A673 (cell line): ENCODE measurements at regions not wholly inside any gene's neighbourhood (a gene's known extent, or its start where the extent isn't known, plus 50 kb on each side); places are given as distances from the start of the nearest gene placed in this dataset.

ENCODE experiments used
- EZH2 ChIP-seq: fragments of 200-600 bp; sonication (generic); IDR thresholded peaks from 2 replicates; pipeline ENCODE4 v1.6.1; 2017; ENCODE audit warnings: borderline replicate concordance, low read depth, mild to moderate bottlenecking, mixed read lengths, antibody characterized with exemption, low read length; ENCODE audit not compliant: poor library complexity, severe bottlenecking
- TF ChIP-seq, protein P1 (sequence below): fragments of 300-800, 200-600 bp; sonication (generic); conservative IDR thresholded peaks from 2 replicates; pipeline ENCODE4 v1.5.1; 2017; ENCODE audit warnings: low read depth, mild to moderate bottlenecking, antibody characterized with exemption, low read length, moderate library complexity, mixed read lengths

DNA sequence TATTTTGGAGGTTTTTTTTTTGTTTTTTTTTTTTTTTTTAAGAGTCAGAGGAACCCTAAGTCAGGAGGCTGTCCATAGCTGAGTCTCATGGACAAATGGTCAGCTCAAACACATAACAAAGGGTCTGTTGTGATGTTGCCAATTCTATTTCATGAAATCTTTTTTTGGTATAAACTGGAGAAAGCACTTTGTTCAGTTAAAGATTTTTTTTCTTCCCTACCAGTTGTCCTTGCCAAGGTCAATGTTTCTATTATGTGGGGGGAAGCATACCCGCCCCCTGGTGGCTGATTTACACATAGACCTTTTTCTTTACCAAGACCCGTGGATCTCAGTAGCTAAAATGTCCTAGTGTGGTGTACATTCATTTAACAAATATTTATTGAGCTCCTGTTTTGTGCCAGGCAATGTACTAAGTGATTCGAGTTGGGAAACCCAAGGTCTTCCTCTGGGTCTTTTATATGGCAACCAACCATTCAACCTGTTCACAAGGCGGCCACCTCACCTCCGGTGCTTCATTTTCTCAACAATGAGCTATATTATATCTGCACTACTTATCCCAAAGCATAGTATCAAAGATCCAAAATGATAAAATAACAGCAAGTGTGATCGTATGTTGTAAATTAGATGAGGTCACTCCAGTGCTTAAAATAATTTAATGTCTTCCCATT, 214.5 kb downstream of the PAH start:
- no peak for TF ChIP-seq EZH2
- TF ChIP-seq, protein P1, sequence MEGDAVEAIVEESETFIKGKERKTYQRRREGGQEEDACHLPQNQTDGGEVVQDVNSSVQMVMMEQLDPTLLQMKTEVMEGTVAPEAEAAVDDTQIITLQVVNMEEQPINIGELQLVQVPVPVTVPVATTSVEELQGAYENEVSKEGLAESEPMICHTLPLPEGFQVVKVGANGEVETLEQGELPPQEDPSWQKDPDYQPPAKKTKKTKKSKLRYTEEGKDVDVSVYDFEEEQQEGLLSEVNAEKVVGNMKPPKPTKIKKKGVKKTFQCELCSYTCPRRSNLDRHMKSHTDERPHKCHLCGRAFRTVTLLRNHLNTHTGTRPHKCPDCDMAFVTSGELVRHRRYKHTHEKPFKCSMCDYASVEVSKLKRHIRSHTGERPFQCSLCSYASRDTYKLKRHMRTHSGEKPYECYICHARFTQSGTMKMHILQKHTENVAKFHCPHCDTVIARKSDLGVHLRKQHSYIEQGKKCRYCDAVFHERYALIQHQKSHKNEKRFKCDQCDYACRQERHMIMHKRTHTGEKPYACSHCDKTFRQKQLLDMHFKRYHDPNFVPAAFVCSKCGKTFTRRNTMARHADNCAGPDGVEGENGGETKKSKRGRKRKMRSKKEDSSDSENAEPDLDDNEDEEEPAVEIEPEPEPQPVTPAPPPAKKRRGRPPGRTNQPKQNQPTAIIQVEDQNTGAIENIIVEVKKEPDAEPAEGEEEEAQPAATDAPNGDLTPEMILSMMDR, result peak; percentile 78
